SIG-M5 treated with dmso at 0.1 percent for 504 hours (cell line): ENCODE measurements at regions not wholly inside any gene's neighbourhood (a gene's known extent, or its start where the extent isn't known, plus 50 kb on each side); places are given as distances from the start of the nearest gene placed in this dataset.

Experiments used
- DNase-seq: peaks from one replicate; lab custom pipeline; 2025; ENCODE audit not compliant: unreplicated experiment; lab: John Stamatoyannopoulos, UW

- DNase-seq = peak; percentile 79
Observed at GRCh38 chr20:40494248-40494647, 194.8 kb downstream of the MAFB start.

- no peak for DNase-seq
Observed at GRCh38 chr20:40493549-40493948, 195.5 kb downstream of the MAFB start.

GRCh38 chr20:40493071-40493470, 196.0 kb downstream of the MAFB start:
- no peak for DNase-seq

GRCh38 chr20:40491009-40491590, 197.9 kb downstream of the MAFB start:
- DNase-seq = no peak

- no peak for DNase-seq
Observed at GRCh38 chr20:40489886-40490285, 199.2 kb downstream of the MAFB start.

- DNase-seq = no peak
Observed at GRCh38 chr20:40488401-40488800, 200.6 kb downstream of the MAFB start.

- no peak for DNase-seq
Observed at GRCh38 chr20:40486297-40486696, 202.7 kb downstream of the MAFB start.

- no peak for DNase-seq
Observed at GRCh38 chr20:40481743-40482458, 207.1 kb downstream of the MAFB start.

GRCh38 chr20:40481337-40481736, 207.7 kb downstream of the MAFB start:
- DNase-seq = no peak

GRCh38 chr20:40477805-40478204, 211.2 kb downstream of the MAFB start:
- DNase-seq = no peak

GRCh38 chr20:40476461-40476860, 212.6 kb downstream of the MAFB start:
- no peak for DNase-seq

- no peak for DNase-seq
Observed at GRCh38 chr20:40472905-40473304, 216.1 kb downstream of the MAFB start.

- DNase-seq = peak; percentile 16
Observed at GRCh38 chr20:40471261-40471629, 217.8 kb downstream of the MAFB start.

- no peak for DNase-seq
Observed at GRCh38 chr20:40470445-40471260, 218.4 kb downstream of the MAFB start.

GRCh38 chr20:40468759-40469158, 220.3 kb downstream of the MAFB start:
- DNase-seq = no peak

- no peak for DNase-seq
Observed at GRCh38 chr20:40467703-40468411, 221.2 kb downstream of the MAFB start.

GRCh38 chr20:40467067-40467466, 222.0 kb downstream of the MAFB start:
- DNase-seq = no peak

GRCh38 chr20:40464731-40465208, 224.3 kb downstream of the MAFB start:
- DNase-seq = no peak

GRCh38 chr20:40463171-40463570, 225.9 kb downstream of the MAFB start:
- DNase-seq = no peak

GRCh38 chr20:40462566-40462965, 226.5 kb downstream of the MAFB start:
- DNase-seq = peak; percentile 33

- no peak for DNase-seq
Observed at GRCh38 chr20:40459299-40459698, 229.7 kb downstream of the MAFB start.
